Endothelial cell of umbilical vein (primary cell): ENCODE measurements at regions not wholly inside any gene's neighbourhood (a gene's known extent, or its start where the extent isn't known, plus 50 kb on each side); places are given as distances from the start of the nearest gene placed in this dataset.

Experiments used
- BruUV-seq: library from RNA; stranded (reverse); fragments of 400-500 nt; replicated peaks from 2 replicates; lab custom pipeline; 2021; lab: Mats Ljungman, UMichigan
- CTCF ChIA-PET: fragments of 300-600, 350-600 bp; sonication (Branson Sonifier 250); formaldehyde crosslinking; loops from one replicate; lab custom pipeline; 2021; ENCODE audit warnings: antibody characterized with exemption, inconsistent platforms; lab: Charles Lee
- POLR2A ChIA-PET: fragments of 300-600, 350-600 bp; sonication (Branson Sonifier 250); formaldehyde crosslinking; loops from one replicate; lab custom pipeline; 2021; ENCODE audit warnings: antibody characterized with exemption, inconsistent platforms; lab: Charles Lee
- DNase-seq: peaks from one replicate; pipeline ENCODE4 v3.0.0-alpha.2; 2011; ENCODE audit warnings: low read depth, low spot score
- FAIRE-seq: peaks from 2 replicates; lab custom pipeline; 2011; peaks lifted over from hg19 to GRCh38; lab: Jason Lieb, UNC
- H2AFZ ChIP-seq: 2 replicates; pipeline ENCODE4 v1.6.0; 2012; ENCODE audit warnings: low read depth, low read length, control low read depth, inconsistent platforms
- H3K27ac ChIP-seq: 2 replicates; pipeline ENCODE4 v1.5.1; 2011; ENCODE audit warnings: low read depth, mild to moderate bottlenecking, control low read depth, low read length, moderate library complexity; ENCODE audit not compliant: insufficient read depth
- H3K27me3 ChIP-seq, 2 experiments: 2 replicates each; pipeline versions ENCODE4 v1.6.0 to v1.6.1; 2011; ENCODE audit warnings: low read length in 2 of 2, mixed read lengths in 1 of 2; ENCODE audit not compliant: control insufficient read depth in 2 of 2, insufficient read depth in 2 of 2
- H3K36me3 ChIP-seq, 2 experiments: 2 replicates in 1 of 2; 3 replicates in 1 of 2; pipeline ENCODE4 v1.5.1; 2011; ENCODE audit warnings: low read length in 2 of 2, mild to moderate bottlenecking in 1 of 2, moderate library complexity in 1 of 2; ENCODE audit not compliant: control insufficient read depth in 2 of 2, insufficient read depth in 2 of 2; ENCODE audit errors: extremely low read depth in 1 of 2
- H3K4me1 ChIP-seq: 3 replicates; pipeline ENCODE4 v1.5.1; 2011; ENCODE audit warnings: mild to moderate bottlenecking, low read length; ENCODE audit not compliant: control insufficient read depth, insufficient read depth; ENCODE audit errors: extremely low read depth
- H3K4me2 ChIP-seq: 2 replicates; pipeline ENCODE4 v1.6.1; 2011; ENCODE audit warnings: low read length, control low read depth, mixed read lengths; ENCODE audit not compliant: insufficient read depth
- H3K4me3 ChIP-seq, 3 experiments: fragments of 200-600 bp in 1 of 3; sonication (generic), shearing (Covaris generic) in 1 of 3; replicated peaks in 1 of 3; 2 replicates each; pipeline ENCODE4 v1.5.1; 2011 to 2016; ENCODE audit warnings: control low read depth in 3 of 3, low read length in 3 of 3, mild to moderate bottlenecking in 2 of 3, inconsistent platforms in 1 of 3, low read depth in 1 of 3, moderate library complexity in 1 of 3; ENCODE audit not compliant: insufficient read depth in 1 of 3
- H3K79me2 ChIP-seq: 2 replicates; pipeline ENCODE4 v1.6.0; 2012; ENCODE audit warnings: low read length, inconsistent platforms; ENCODE audit not compliant: control insufficient read depth, insufficient read depth
- H3K9ac ChIP-seq: replicated peaks from 2 replicates; pipeline ENCODE3; 2011; ENCODE audit warnings: low read length, control low read depth; ENCODE audit not compliant: insufficient read depth; ENCODE audit errors: extremely low read depth
- H3K9me1 ChIP-seq: replicated peaks from 3 replicates; pipeline ENCODE4 v1.6.0; 2011; ENCODE audit warnings: mild to moderate bottlenecking, low read length; ENCODE audit not compliant: control insufficient read depth, insufficient read depth; ENCODE audit errors: extremely low read depth
- H3K9me3 ChIP-seq: replicated peaks from 2 replicates; pipeline ENCODE4 v1.5.1; 2012; ENCODE audit warnings: low read length, inconsistent platforms; ENCODE audit not compliant: control insufficient read depth, insufficient read depth
- H4K20me1 ChIP-seq: replicated peaks from 2 replicates; pipeline ENCODE3; 2011; ENCODE audit warnings: mild to moderate bottlenecking, low read length; ENCODE audit not compliant: control insufficient read depth, insufficient read depth; ENCODE audit errors: extremely low read depth
- CTCF ChIP-seq, 2 donors: IDR thresholded peaks; 1 replicate in 1 of 2; 2 replicates in 1 of 2; pipeline ENCODE4 v1.5.1; 2011; ENCODE audit warnings: low read length in 2 of 2, mild to moderate bottlenecking in 2 of 2, moderate library complexity in 2 of 2, control low read depth in 1 of 2, inconsistent platforms in 1 of 2, low read depth in 1 of 2; ENCODE audit not compliant: insufficient read depth in 1 of 2; ENCODE audit errors: extremely low read depth in 1 of 2
- EZH2 ChIP-seq: IDR thresholded peaks from 2 replicates; pipeline ENCODE4 v1.6.1; 2012; ENCODE audit warnings: borderline replicate concordance, low read depth, mild to moderate bottlenecking, moderate library complexity, low read length, inconsistent platforms; ENCODE audit not compliant: severe bottlenecking
- FOS ChIP-seq: IDR thresholded peaks from 2 replicates; pipeline ENCODE4 v1.6.1; 2011; ENCODE audit warnings: mild to moderate bottlenecking, low read length, moderate library complexity, borderline replicate concordance; ENCODE audit not compliant: insufficient read depth
- GATA2 ChIP-seq: IDR thresholded peaks from 2 replicates; pipeline ENCODE4 v1.7.0; 2011; ENCODE audit warnings: low read depth, mild to moderate bottlenecking, moderate library complexity, mixed read lengths, low read length; ENCODE audit not compliant: insufficient read length, insufficient read depth
- JUN ChIP-seq: IDR thresholded peaks from 2 replicates; pipeline ENCODE4 v1.6.1; 2011; ENCODE audit warnings: borderline replicate concordance, low read depth; ENCODE audit not compliant: insufficient read length, insufficient read depth
- MAX ChIP-seq: IDR thresholded peaks from 2 replicates; pipeline ENCODE4 v1.6.1; 2011; ENCODE audit not compliant: insufficient read depth, insufficient read length
- MYC ChIP-seq: IDR thresholded peaks from one replicate; pipeline ENCODE4 v1.6.1; 2011; ENCODE audit warnings: mild to moderate bottlenecking, low read depth, low read length
- POLR2A ChIP-seq: IDR thresholded peaks from 2 replicates; pipeline ENCODE4 v1.6.1; 2012; ENCODE audit warnings: low read depth, mild to moderate bottlenecking, control low read depth, low read length
- POLR2AphosphoS5 ChIP-seq: IDR thresholded peaks from 2 replicates; pipeline ENCODE4 v1.6.1; 2012; ENCODE audit warnings: low read depth, mild to moderate bottlenecking, control low read depth, low read length, moderate library complexity; ENCODE audit not compliant: insufficient read depth
- dilution Hi-C: fragments of 300-500 bp; cut with MboI; formaldehyde crosslinking; loops from one replicate; pipeline ENCODE4 v1.15.0; 2019; ENCODE audit warnings: low sequenced_read_pairs; ENCODE audit not compliant: extremely low pct_ligation_motif_present
- intact Hi-C: fragments of 100-400 bp; cut with micrococcal nuclease; formaldehyde crosslinking; loops from one replicate; pipeline ENCODE4 v1.10.0; 2022

- no peaks in the 10 kb centered on the region for H3K36me3 ChIP-seq
- dilution Hi-C loops (no loop called here), intact Hi-C loops (no loop called here)
- H4K20me1 ChIP-seq, result no peaks in the 10 kb centered on the region
- H3K79me2 ChIP-seq, result no peaks in the 10 kb centered on the region
- H3K4me3 ChIP-seq, result no peak overlapping the region
- no TSS peak for BruUV-seq
- no peaks in the 10 kb centered on the region for H3K27me3 ChIP-seq
- FAIRE-seq (no peak), DNase-seq (peak; percentile 66)
- ChIA-PET POLR2A (no interaction called here), CTCF (interaction anchor here (0.5 to 1.6 kb wide), 7 partner anchors 9 to 822 kb away, joined by 3 to 7 read pairs (median 3); no protein-coding TSS in a partner anchor)
- TF ChIP-seq CTCF (IDR thresholded peaks at IDR 0.05; ENCODE audit: extremely low read depth in 1 of 2, insufficient read depth in 1 of 2, low read depth in 1 of 2, low read length in 2 of 2), result peak; percentile 31 to 39
- TF ChIP-seq POLR2A, result no peak
- TF ChIP-seq POLR2AphosphoS5, result no peak
- TF ChIP-seq GATA2, result no peak
- H3K4me2 ChIP-seq, result peak overlapping the region; percentile 26
- peak overlapping the region; percentile 49 for H3K27ac ChIP-seq
- H3K9ac ChIP-seq, result peak overlapping the region; percentile 6
- peaks cover 20% of the 10 kb centered on the region for H3K4me1 ChIP-seq
- H3K9me1 ChIP-seq, result no peaks in the 10 kb centered on the region
- peak overlapping the region; percentile 67 for H2AFZ ChIP-seq
- H3K9me3 ChIP-seq, result no peaks in the 10 kb centered on the region
Observed at GRCh38 chr13:97849305-97849704, 104.2 kb upstream of the IPO5 start.

GRCh38 chr13:97851269-97851668 is 102.2 kb upstream of the IPO5 start:
- dilution Hi-C loops, result no loop called here
- CTCF ChIA-PET, result interaction anchor here (1.2 kb wide), 1 partner anchor 822 kb away, joined by 3 read pairs; no protein-coding TSS in a partner anchor

More at GRCh38 chr13:97851269-97851668, 102.2 kb upstream of the IPO5 start:
- intact Hi-C loops, result no loop called here
- Histone ChIP-seq H3K27ac (no peak overlapping the region), H3K4me3 (no peak overlapping the region), H3K36me3 (no peaks in the 10 kb centered on the region), H3K9me1 (no peaks in the 10 kb centered on the region), H3K9ac (no peak overlapping the region), H3K9me3 (no peaks in the 10 kb centered on the region), H3K79me2 (no peaks in the 10 kb centered on the region), H3K27me3 (no peaks in the 10 kb centered on the region), H2AFZ (no peak overlapping the region), H4K20me1 (no peaks in the 10 kb centered on the region), H3K4me1 (peaks cover 20% of the 10 kb centered on the region), H3K4me2 (no peak overlapping the region)
- DNase-seq (no peak), FAIRE-seq (no peak)
- no peak for TF ChIP-seq JUN
- TF ChIP-seq EZH2, result no peak
- TF ChIP-seq POLR2A, result no peak
- no peak for TF ChIP-seq FOS
- TF ChIP-seq CTCF (IDR thresholded peaks at IDR 0.05; ENCODE audit: extremely low read depth in 1 of 2, insufficient read depth in 1 of 2, low read depth in 1 of 2, low read length in 2 of 2), result no peak
- TF ChIP-seq MAX, result no peak
- no peak for TF ChIP-seq GATA2
- no peak for TF ChIP-seq POLR2AphosphoS5
- no peak for TF ChIP-seq MYC
- POLR2A ChIA-PET, result no interaction called here
- no TSS peak for BruUV-seq
